ENCODE measurements at regions not wholly inside any gene's neighbourhood (a gene's known extent, or its start where the extent isn't known, plus 50 kb on each side); places are given as distances from the start of the nearest gene placed in this dataset.
"Not testable (repeated sequence)": the region's sequence is repeated elsewhere in the genome, so short reads cannot be mapped to it uniquely, and the experiment has no call there.

GRCh38 chr17:20783091-20783490 is 203.6 kb downstream of the CDRT15L2 start:
- no peaks in the 10 kb centered on the region for H3K36me3 ChIP-seq (ENCODE audit: insufficient read depth, low read length)
- H3K4me3 ChIP-seq (ENCODE audit: low read length): no peak overlapping the region
- H3K27me3 Mint-ChIP-seq: peaks cover 13 to 14% of the 10 kb centered on the region in 2 donors
- ChIA-PET CTCF (no interaction called here), POLR2A (no interaction called here)
- no peak overlapping the region for H3K4me3 Mint-ChIP-seq
- DNase-seq: no peak
- no peak overlapping the region for H3K27ac ChIP-seq (ENCODE audit: low read depth, low read length)
- no peaks in the 10 kb centered on the region for H3K36me3 Mint-ChIP-seq
- H3K4me1 Mint-ChIP-seq: no peaks in the 10 kb centered on the region
- H3K4me1 ChIP-seq (ENCODE audit: insufficient read depth, low read length): no peaks in the 10 kb centered on the region
- no peaks in the 10 kb centered on the region for H3K9me3 Mint-ChIP-seq
- H3K27ac Mint-ChIP-seq: no peak overlapping the region
- no peaks in the 10 kb centered on the region for H3K9me3 ChIP-seq (ENCODE audit: low read length)
- H3K27me3 ChIP-seq (ENCODE audit: insufficient read depth, low read length, poor library complexity, severe bottlenecking): no peaks in the 10 kb centered on the region

- CTCF ChIA-PET: no interaction called here
- no peak overlapping the region for H3K27ac Mint-ChIP-seq
- POLR2A ChIA-PET: no interaction called here
- no peaks in the 10 kb centered on the region for H3K36me3 Mint-ChIP-seq
- Histone ChIP-seq H3K4me3 (ENCODE audit: low read length) (no peak overlapping the region), H3K9me3 (ENCODE audit: low read length) (no peaks in the 10 kb centered on the region), H3K27ac (ENCODE audit: low read depth, low read length) (no peak overlapping the region), H3K27me3 (ENCODE audit: insufficient read depth, low read length, poor library complexity, severe bottlenecking) (no peaks in the 10 kb centered on the region), H3K4me1 (ENCODE audit: insufficient read depth, low read length) (no peaks in the 10 kb centered on the region), H3K36me3 (ENCODE audit: insufficient read depth, low read length) (no peaks in the 10 kb centered on the region)
- H3K27me3 Mint-ChIP-seq: peaks cover 8 to 12% of the 10 kb centered on the region in 2 donors
- no peak overlapping the region for H3K4me3 Mint-ChIP-seq
- DNase-seq: no peak
- H3K4me1 Mint-ChIP-seq: no peaks in the 10 kb centered on the region
- no peaks in the 10 kb centered on the region for H3K9me3 Mint-ChIP-seq
Observed at GRCh38 chr17:20784100-20784665, 204.7 kb downstream of the CDRT15L2 start.

GRCh38 chr17:20787281-20787680 is 207.8 kb downstream of the CDRT15L2 start:
- no peak overlapping the region for H3K4me3 Mint-ChIP-seq
- CTCF ChIA-PET: no interaction called here
- H3K36me3 ChIP-seq (ENCODE audit: insufficient read depth, low read length): no peaks in the 10 kb centered on the region
- no peaks in the 10 kb centered on the region for H3K9me3 ChIP-seq (ENCODE audit: low read length)
- no peaks in the 10 kb centered on the region for H3K36me3 Mint-ChIP-seq
- no peaks in the 10 kb centered on the region for H3K4me1 Mint-ChIP-seq
- no peaks in the 10 kb centered on the region for H3K27me3 ChIP-seq (ENCODE audit: insufficient read depth, low read length, poor library complexity, severe bottlenecking)
- H3K27ac Mint-ChIP-seq: no peak overlapping the region
- DNase-seq: no peak
- H3K4me3 ChIP-seq (ENCODE audit: low read length): no peak overlapping the region
- H3K4me1 ChIP-seq (ENCODE audit: insufficient read depth, low read length): no peaks in the 10 kb centered on the region
- POLR2A ChIA-PET: no interaction called here
- no peaks in the 10 kb centered on the region for H3K9me3 Mint-ChIP-seq
- peaks cover 8 to 9% of the 10 kb centered on the region in 2 donors for H3K27me3 Mint-ChIP-seq
- H3K27ac ChIP-seq (ENCODE audit: low read depth, low read length): no peak overlapping the region

GRCh38 chr17:20791626-20792025 is 212.1 kb downstream of the CDRT15L2 start:
- no peak overlapping the region for H3K4me3 ChIP-seq (ENCODE audit: low read length)
- H3K27me3 ChIP-seq (ENCODE audit: insufficient read depth, low read length, poor library complexity, severe bottlenecking): no peaks in the 10 kb centered on the region
- DNase-seq: no peak
- Mint-ChIP-seq H3K4me1 (no peaks in the 10 kb centered on the region), H3K36me3 (no peaks in the 10 kb centered on the region), H3K4me3 (no peak overlapping the region), H3K27ac (peak overlapping the region in 1 of 8 donors; percentile 87), H3K27me3 (peaks cover 5% of the 10 kb centered on the region in 2 donors), H3K9me3 (no peaks in the 10 kb centered on the region)
- ChIA-PET CTCF (no interaction called here), POLR2A (no interaction called here)
- H3K4me1 ChIP-seq (ENCODE audit: insufficient read depth, low read length): no peaks in the 10 kb centered on the region
- H3K36me3 ChIP-seq (ENCODE audit: insufficient read depth, low read length): no peaks in the 10 kb centered on the region
- H3K9me3 ChIP-seq (ENCODE audit: low read length): no peaks in the 10 kb centered on the region
- no peak overlapping the region for H3K27ac ChIP-seq (ENCODE audit: low read depth, low read length)

- H3K9me3 Mint-ChIP-seq; H3K4me3 ChIP-seq (ENCODE audit: low read length); CTCF ChIA-PET; H3K27me3 ChIP-seq (ENCODE audit: insufficient read depth, low read length, poor library complexity, severe bottlenecking); H3K9me3 ChIP-seq (ENCODE audit: low read length); H3K4me1 Mint-ChIP-seq; POLR2A ChIA-PET; H3K36me3 Mint-ChIP-seq; H3K27ac ChIP-seq (ENCODE audit: low read depth, low read length); DNase-seq; H3K4me1 ChIP-seq (ENCODE audit: insufficient read depth, low read length); H3K27ac Mint-ChIP-seq; H3K4me3 Mint-ChIP-seq; H3K36me3 ChIP-seq (ENCODE audit: insufficient read depth, low read length): not testable (repeated sequence)
- peaks cover 9 to 11% of the 10 kb centered on the region in 2 donors for H3K27me3 Mint-ChIP-seq
Observed at GRCh38 chr17:20794532-20794931, 215.0 kb downstream of the CDRT15L2 start.

- no peak for DNase-seq
- peaks cover 0 to 2% (median 0%) of the 10 kb centered on the region in 5 donors for H3K9me3 Mint-ChIP-seq
- no peaks in the 10 kb centered on the region for H3K36me3 Mint-ChIP-seq
- peaks cover 5 to 9% (median 5%) of the 10 kb centered on the region in 3 donors for H3K4me1 Mint-ChIP-seq
- H3K27me3 Mint-ChIP-seq: peaks cover 9 to 11% of the 10 kb centered on the region in 2 donors
- Histone ChIP-seq H3K27ac (ENCODE audit: low read depth, low read length) (no peak overlapping the region), H3K27me3 (ENCODE audit: insufficient read depth, low read length, poor library complexity, severe bottlenecking) (no peaks in the 10 kb centered on the region), H3K4me1 (ENCODE audit: insufficient read depth, low read length) (no peaks in the 10 kb centered on the region), H3K36me3 (ENCODE audit: insufficient read depth, low read length) (no peaks in the 10 kb centered on the region), H3K9me3 (ENCODE audit: low read length) (no peaks in the 10 kb centered on the region), H3K4me3 (ENCODE audit: low read length) (no peak overlapping the region)
- POLR2A ChIA-PET: no interaction called here
- no peak overlapping the region for H3K4me3 Mint-ChIP-seq
- H3K27ac Mint-ChIP-seq: no peak overlapping the region
- CTCF ChIA-PET: no interaction called here
Observed at GRCh38 chr17:20797292-20797691, 217.8 kb downstream of the CDRT15L2 start.

- peaks cover 0 to 2% (median 0%) of the 10 kb centered on the region in 5 donors for H3K9me3 Mint-ChIP-seq
- Histone ChIP-seq H3K27me3 (ENCODE audit: insufficient read depth, low read length, poor library complexity, severe bottlenecking) (no peaks in the 10 kb centered on the region), H3K36me3 (ENCODE audit: insufficient read depth, low read length) (no peaks in the 10 kb centered on the region), H3K27ac (ENCODE audit: low read depth, low read length) (no peak overlapping the region), H3K4me3 (ENCODE audit: low read length) (no peak overlapping the region), H3K4me1 (ENCODE audit: insufficient read depth, low read length) (no peaks in the 10 kb centered on the region), H3K9me3 (ENCODE audit: low read length) (no peaks in the 10 kb centered on the region)
- no peak overlapping the region for H3K27ac Mint-ChIP-seq
- H3K27me3 Mint-ChIP-seq: peaks cover 5% of the 10 kb centered on the region in 2 donors
- no peaks in the 10 kb centered on the region for H3K36me3 Mint-ChIP-seq
- no peak for DNase-seq
- H3K4me1 Mint-ChIP-seq: peaks cover 5 to 9% (median 5%) of the 10 kb centered on the region in 3 donors
- H3K4me3 Mint-ChIP-seq: no peak overlapping the region
- CTCF ChIA-PET: no interaction called here
- POLR2A ChIA-PET: no interaction called here
Observed at GRCh38 chr17:20800146-20800545, 220.6 kb downstream of the CDRT15L2 start.

- Mint-ChIP-seq H3K27ac (no peak overlapping the region), H3K4me1 (no peaks in the 10 kb centered on the region), H3K9me3 (peaks cover 0 to 14% (median 7%) of the 10 kb centered on the region in 5 donors), H3K36me3 (no peaks in the 10 kb centered on the region), H3K4me3 (no peak overlapping the region), H3K27me3 (peaks cover 4 to 5% of the 10 kb centered on the region in 2 donors)
- H3K4me1 ChIP-seq (ENCODE audit: insufficient read depth, low read length): no peaks in the 10 kb centered on the region
- DNase-seq: no peak
- ChIA-PET CTCF (no interaction called here), POLR2A (no interaction called here)
- no peaks in the 10 kb centered on the region for H3K9me3 ChIP-seq (ENCODE audit: low read length)
- no peak overlapping the region for H3K4me3 ChIP-seq (ENCODE audit: low read length)
- H3K27me3 ChIP-seq (ENCODE audit: insufficient read depth, low read length, poor library complexity, severe bottlenecking): no peaks in the 10 kb centered on the region
- no peak overlapping the region for H3K27ac ChIP-seq (ENCODE audit: low read depth, low read length)
- no peaks in the 10 kb centered on the region for H3K36me3 ChIP-seq (ENCODE audit: insufficient read depth, low read length)
Observed at GRCh38 chr17:20805751-20806150, 226.2 kb downstream of the CDRT15L2 start.

GRCh38 chr17:20807566-20807965 is 228.0 kb downstream of the CDRT15L2 start:
- H3K9me3 ChIP-seq (ENCODE audit: low read length); H3K4me3 Mint-ChIP-seq; H3K27ac ChIP-seq (ENCODE audit: low read depth, low read length); CTCF ChIA-PET; H3K4me1 ChIP-seq (ENCODE audit: insufficient read depth, low read length); H3K36me3 Mint-ChIP-seq; POLR2A ChIA-PET; H3K36me3 ChIP-seq (ENCODE audit: insufficient read depth, low read length); DNase-seq; H3K27ac Mint-ChIP-seq; H3K4me3 ChIP-seq (ENCODE audit: low read length); H3K27me3 ChIP-seq (ENCODE audit: insufficient read depth, low read length, poor library complexity, severe bottlenecking); H3K4me1 Mint-ChIP-seq: not testable (repeated sequence)
- peaks cover 0 to 14% (median 7%) of the 10 kb centered on the region in 5 donors for H3K9me3 Mint-ChIP-seq
- peaks cover 5 to 14% of the 10 kb centered on the region in 2 donors for H3K27me3 Mint-ChIP-seq

Data from CD8-positive, alpha-beta memory T cell (primary cell).